Ovary (tissue), 7 donors: ENCODE measurements at regions not wholly inside any gene's neighbourhood (a gene's known extent, or its start where the extent isn't known, plus 50 kb on each side); places are given as distances from the start of the nearest gene placed in this dataset.
A peak's percentile ranks its signal among the peaks of the same experiment; 100 is the strongest.

Experiments
- DNase-seq, 5 donors: peaks; one replicate each; pipeline ENCODE4 v3.0.0-alpha.2; 2019 to 2020
- H3K27ac ChIP-seq, 2 donors: fragments of 200-600 bp; one replicate each; pipeline versions ENCODE4 v1.5.1 to v1.8.0; 2019 to 2022
- H3K27me3 ChIP-seq: fragments of 200-600 bp; one replicate; pipeline ENCODE4 v1.8.0; 2022
- H3K36me3 ChIP-seq: fragments of 200-600 bp; sonication (generic); one replicate; pipeline ENCODE4 v1.5.1; 2019
- H3K4me1 ChIP-seq: one replicate; pipeline ENCODE4 v1.8.1; 2013; ENCODE audit warnings: mild to moderate bottlenecking, moderate library complexity; ENCODE audit not compliant: insufficient read depth
- H3K4me3 ChIP-seq: fragments of 200-600 bp; sonication (generic); one replicate; pipeline ENCODE4 v1.5.1; 2017
- H3K9me3 ChIP-seq, 2 donors: fragments of 200-600 bp in 1 of 2; sonication (generic) in 1 of 2; one replicate each; pipeline versions ENCODE4 v1.5.1 to v1.8.1; 2013 to 2019; ENCODE audit warnings: mild to moderate bottlenecking in 1 of 2, moderate library complexity in 1 of 2
- EP300 ChIP-seq: sonication (generic); formaldehyde crosslinking; IDR thresholded peaks from one replicate; pipeline ENCODE4 v1.6.1; 2017; ENCODE audit warnings: antibody characterized with exemption
- POLR2A ChIP-seq: fragments of 450-650 bp; IDR thresholded peaks from one replicate; pipeline ENCODE4 v1.6.1; 2017; ENCODE audit warnings: antibody characterized with exemption, mild to moderate bottlenecking, moderate library complexity
- WGBS, 3 donors: extraction: QIAGEN DNeasy Blood & Tissue Kit in 1 of 3; methylation state at CpG; one replicate each; pipeline versions ENCODE4 v1.1.5 to v1.1.7; 2013 to 2017; 5-methylcytosine and 5-hydroxymethylcytosine counted together
- intact Hi-C, 4 donors: fragments of 100-400 bp; cut with DNase I; formaldehyde crosslinking; loops; one replicate each; pipeline versions ENCODE4 v1.11.0 to v1.15.1; 2022 to 2023
- TF ChIP-seq, protein P1 (sequence below), 3 donors: fragments of 450-650 bp in 2 of 3; fragments of 200-600 bp in 1 of 3; IDR thresholded peaks; one replicate each; pipeline versions ENCODE4 v1.5.1 to v1.8.0; 2016 to 2022; ENCODE audit warnings: antibody characterized with exemption in 3 of 3, mild to moderate bottlenecking in 1 of 3
- donor health status: DM: no; HTN: no; CAD: no; lungs with moderate emphysema.
- donor health status: DM: no; HTN: no; CAD: no.
- donor health status: Bipolar disorder and iron deficiency.
- donor health status: DM: no; HTN: no; CAD: no.
- donor health status: DM: yes; HTN: yes; CAD: no.

DNA sequence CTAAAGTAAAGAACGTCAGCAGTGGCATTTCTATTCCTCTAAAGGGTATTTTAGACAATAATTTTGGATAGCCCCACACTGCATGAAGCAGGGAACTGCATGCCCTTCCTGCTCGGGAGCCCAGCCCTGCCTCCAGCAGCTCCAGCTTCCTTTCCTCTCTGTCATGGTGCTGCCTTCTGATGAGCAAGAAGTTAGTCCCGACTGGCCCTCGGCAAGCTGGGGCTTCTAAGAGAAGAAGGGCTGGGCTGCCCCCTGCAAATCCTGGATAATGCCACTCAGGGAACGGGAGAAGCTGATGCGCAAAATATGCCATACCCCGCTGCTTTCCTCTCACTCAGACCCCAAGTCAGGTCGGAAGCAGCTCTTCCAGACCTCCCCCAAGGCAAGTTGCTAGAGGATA lies 296.4 kb downstream of the ETS1 start:
- TF ChIP-seq, protein P1, sequence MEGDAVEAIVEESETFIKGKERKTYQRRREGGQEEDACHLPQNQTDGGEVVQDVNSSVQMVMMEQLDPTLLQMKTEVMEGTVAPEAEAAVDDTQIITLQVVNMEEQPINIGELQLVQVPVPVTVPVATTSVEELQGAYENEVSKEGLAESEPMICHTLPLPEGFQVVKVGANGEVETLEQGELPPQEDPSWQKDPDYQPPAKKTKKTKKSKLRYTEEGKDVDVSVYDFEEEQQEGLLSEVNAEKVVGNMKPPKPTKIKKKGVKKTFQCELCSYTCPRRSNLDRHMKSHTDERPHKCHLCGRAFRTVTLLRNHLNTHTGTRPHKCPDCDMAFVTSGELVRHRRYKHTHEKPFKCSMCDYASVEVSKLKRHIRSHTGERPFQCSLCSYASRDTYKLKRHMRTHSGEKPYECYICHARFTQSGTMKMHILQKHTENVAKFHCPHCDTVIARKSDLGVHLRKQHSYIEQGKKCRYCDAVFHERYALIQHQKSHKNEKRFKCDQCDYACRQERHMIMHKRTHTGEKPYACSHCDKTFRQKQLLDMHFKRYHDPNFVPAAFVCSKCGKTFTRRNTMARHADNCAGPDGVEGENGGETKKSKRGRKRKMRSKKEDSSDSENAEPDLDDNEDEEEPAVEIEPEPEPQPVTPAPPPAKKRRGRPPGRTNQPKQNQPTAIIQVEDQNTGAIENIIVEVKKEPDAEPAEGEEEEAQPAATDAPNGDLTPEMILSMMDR (IDR thresholded peaks at IDR 0.05), result no peak
- TF ChIP-seq POLR2A, result no peak
- no peak for TF ChIP-seq EP300
- H3K4me3 ChIP-seq, result no peak overlapping the region
- H3K9me3 ChIP-seq, result no peaks in the 10 kb centered on the region
- no peaks in the 10 kb centered on the region for H3K36me3 ChIP-seq
- intact Hi-C loops, result loop anchor here (2.0 to 10.0 kb wide), 8 partner anchors 114 to 534 kb away; no protein-coding TSS in a partner anchor
- H3K4me1 ChIP-seq, result peaks cover 3% of the 10 kb centered on the region
- DNase-seq, result peak in 1 of 5 donors; percentile 13
- WGBS, 3 donors, result 84 to 90% (median 87%) methylated on average over 8 of the region's 8 CpGs
- H3K27me3 ChIP-seq, result no peaks in the 10 kb centered on the region
- H3K27ac ChIP-seq, result no peak overlapping the region

DNA sequence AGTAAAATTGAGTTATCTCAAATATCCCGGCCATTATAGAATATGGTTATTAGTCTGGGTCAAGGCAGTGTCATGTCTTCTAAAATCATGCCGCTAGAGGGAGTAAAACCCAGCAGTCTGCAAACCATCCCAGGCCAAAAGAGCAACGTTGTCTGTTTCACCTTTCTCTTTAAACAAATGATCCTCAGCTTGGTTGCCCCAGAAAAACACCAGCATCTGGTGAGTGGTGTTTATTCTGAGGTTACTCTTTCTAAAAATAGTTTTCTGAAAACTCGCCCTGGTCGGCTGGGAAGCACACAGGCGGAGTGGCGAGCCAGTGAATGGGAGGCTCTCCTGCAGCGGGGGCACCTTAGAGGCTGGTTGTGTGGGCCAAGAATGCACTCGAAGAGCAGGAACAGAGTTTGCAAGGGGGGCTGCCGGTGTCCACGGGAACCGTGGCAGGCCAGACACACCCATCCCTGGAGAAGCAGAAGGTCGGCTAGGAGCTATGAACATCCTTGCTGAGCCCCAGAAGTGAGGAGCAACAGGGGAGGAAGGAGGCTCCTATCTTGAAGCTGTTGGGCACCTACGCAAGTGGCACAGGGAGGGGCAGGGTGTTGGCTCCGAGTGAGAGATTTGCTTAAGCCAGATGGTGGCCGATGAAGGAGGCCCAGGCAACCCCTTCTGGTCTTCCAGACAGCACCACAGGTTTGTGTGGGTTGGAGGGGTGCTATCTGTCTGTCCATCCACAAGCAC lies 297.1 kb downstream of the ETS1 start:
- no peak overlapping the region for H3K27ac ChIP-seq
- intact Hi-C loops, result loop anchor here (2.0 to 10.0 kb wide), 8 partner anchors 115 to 535 kb away; no protein-coding TSS in a partner anchor
- no peaks in the 10 kb centered on the region for H3K9me3 ChIP-seq
- H3K36me3 ChIP-seq, result no peaks in the 10 kb centered on the region
- peaks cover 3% of the 10 kb centered on the region for H3K4me1 ChIP-seq
- peak; percentile 41 to 63 (median 48) for DNase-seq
- WGBS, 3 donors, result 14 to 26% (median 18%) methylated on average over 16 of the region's 16 CpGs
- TF ChIP-seq POLR2A, result no peak
- TF ChIP-seq, protein P1 (IDR thresholded peaks at IDR 0.05), result peak; percentile 45 to 82 (median 65)
- no peaks in the 10 kb centered on the region for H3K27me3 ChIP-seq
- no peak overlapping the region for H3K4me3 ChIP-seq

DNA sequence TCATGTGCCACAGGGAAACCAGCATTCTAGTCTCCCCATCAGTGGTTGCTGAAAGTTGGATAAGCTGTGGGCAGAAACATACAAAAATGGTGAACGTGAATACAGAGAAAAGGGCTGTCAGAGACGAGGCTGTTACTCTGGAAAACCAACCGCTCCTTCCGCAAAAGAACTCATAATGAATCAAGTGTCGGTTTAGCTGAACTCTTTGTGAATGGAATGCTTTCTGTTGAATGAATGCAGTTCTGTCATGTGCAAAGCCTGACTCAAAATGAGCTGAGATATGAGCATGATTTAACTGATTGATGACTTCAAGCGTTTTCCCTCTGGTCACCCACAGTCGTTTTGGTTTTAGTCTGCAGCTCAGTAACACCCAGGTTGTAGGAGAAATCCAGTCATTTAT lies 298.3 kb downstream of the ETS1 start:
- Histone ChIP-seq H3K27me3 (no peaks in the 10 kb centered on the region), H3K4me3 (no peak overlapping the region), H3K36me3 (no peaks in the 10 kb centered on the region), H3K4me1 (peaks cover 3% of the 10 kb centered on the region), H3K27ac (no peak overlapping the region), H3K9me3 (no peaks in the 10 kb centered on the region)
- TF ChIP-seq POLR2A (no peak), EP300 (no peak)
- TF ChIP-seq, protein P1 (IDR thresholded peaks at IDR 0.05), result no peak
- WGBS, 3 donors, result 79 to 81% (median 80%) methylated on average over 7 of the region's 7 CpGs
- DNase-seq, result no peak
- intact Hi-C loops, result no loop called here

DNA sequence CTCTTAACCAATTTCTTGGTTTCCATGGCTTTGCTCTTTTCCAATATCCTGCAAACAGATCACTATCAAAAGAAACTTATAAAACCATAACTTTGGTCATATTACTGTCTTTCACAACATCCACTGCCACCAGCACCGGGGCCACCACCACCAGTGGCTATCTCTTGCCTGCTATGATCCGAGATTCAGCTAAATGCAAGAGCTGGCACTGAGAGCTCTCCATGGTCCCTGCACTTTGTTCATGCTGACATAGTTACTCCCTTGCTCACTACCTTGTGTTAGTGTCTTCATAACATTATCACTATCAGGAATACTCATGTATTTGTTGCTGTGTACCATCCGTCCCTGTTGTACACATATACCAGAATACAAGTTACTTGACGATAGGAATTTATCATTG lies 299.0 kb downstream of the ETS1 start:
- H3K9me3 ChIP-seq, result no peaks in the 10 kb centered on the region
- DNase-seq, result no peak
- no peak overlapping the region for H3K27ac ChIP-seq
- no peak overlapping the region for H3K4me3 ChIP-seq
- H3K27me3 ChIP-seq, result no peaks in the 10 kb centered on the region
- peaks cover 3% of the 10 kb centered on the region for H3K4me1 ChIP-seq
- TF ChIP-seq EP300, result no peak
- no peak for TF ChIP-seq POLR2A
- TF ChIP-seq, protein P1 (IDR thresholded peaks at IDR 0.05), result no peak
- WGBS, 3 donors, result 83 to 86% (median 85%) methylated on average over 4 of the region's 4 CpGs
- intact Hi-C loops, result no loop called here
- no peaks in the 10 kb centered on the region for H3K36me3 ChIP-seq
